Peyer's patch (tissue), 4 donors: ENCODE measurements at regions not wholly inside any gene's neighbourhood (a gene's known extent, or its start where the extent isn't known, plus 50 kb on each side); places are given as distances from the start of the nearest gene placed in this dataset.

Experiments
- DNase-seq, 3 donors: peaks; one replicate each; pipeline ENCODE4 v3.0.0-alpha.2; 2017 to 2019
- H3K27ac ChIP-seq, 4 donors: fragments of 200-600 bp; sonication (generic); one replicate each; pipeline ENCODE4 v1.5.1; 2016 to 2019
- H3K27me3 ChIP-seq, 2 donors: fragments of 200-600 bp; sonication (generic); one replicate each; pipeline ENCODE4 v1.5.1; 2019
- H3K36me3 ChIP-seq, 3 donors: fragments of 200-600 bp; sonication (generic); one replicate each; pipeline ENCODE4 v1.5.1; 2016 to 2019
- H3K4me1 ChIP-seq, 4 donors: fragments of 200-600 bp; sonication (generic); one replicate each; pipeline ENCODE4 v1.5.1; 2016 to 2019
- H3K4me3 ChIP-seq, 4 donors: fragments of 200-600 bp; sonication (generic); 1 replicate in 3 of 4; 2 replicates in 1 of 4; pipeline ENCODE4 v1.5.1; 2016 to 2019; ENCODE audit warnings: mild to moderate bottlenecking in 1 of 4
- H3K9me3 ChIP-seq, 4 donors: fragments of 200-600 bp; sonication (generic); one replicate each; pipeline ENCODE4 v1.5.1; 2016 to 2019; ENCODE audit warnings: mild to moderate bottlenecking in 1 of 4
- POLR2A ChIP-seq, 2 donors: fragments of 450-650 bp; IDR thresholded peaks; one replicate each; pipeline ENCODE4 v1.5.1; 2017; ENCODE audit warnings: antibody characterized with exemption in 2 of 2, mild to moderate bottlenecking in 2 of 2, moderate library complexity in 2 of 2
- TF ChIP-seq, protein P1 (sequence below), 6 experiments: fragments of 450-650 bp in 4 of 6; fragments of 200-600 bp in 2 of 6; sonication (generic) in 1 of 6; IDR thresholded peaks; one replicate each; pipeline ENCODE4 v1.5.1; 2017 to 2019; ENCODE audit warnings: antibody characterized with exemption in 6 of 6, mild to moderate bottlenecking in 3 of 6, moderate library complexity in 1 of 6

DNA sequence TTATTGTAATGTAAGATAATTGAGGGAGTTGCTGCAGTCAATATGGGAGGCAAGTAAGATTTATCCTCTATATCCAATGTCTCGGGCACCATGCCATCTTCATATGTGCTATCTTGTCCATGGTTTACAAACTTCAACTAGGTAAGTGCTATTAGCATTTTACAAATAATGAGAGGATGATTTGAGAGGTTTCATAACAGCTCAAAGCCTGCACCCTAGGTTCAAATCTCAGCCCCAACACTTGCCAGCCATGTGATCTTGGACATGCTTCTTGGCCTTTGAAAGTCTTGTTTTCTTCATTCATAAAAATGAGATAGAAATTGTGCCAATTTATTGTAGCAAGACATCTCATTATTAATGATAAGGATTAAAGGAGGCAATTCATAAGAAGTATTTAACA, 108.8 kb downstream of the RND3 start:
- DNase-seq: no peak
- Histone ChIP-seq H3K27ac (no peak overlapping the region), H3K4me1 (no peaks in the 10 kb centered on the region), H3K4me3 (no peak overlapping the region), H3K9me3 (no peaks in the 10 kb centered on the region), H3K36me3 (no peaks in the 10 kb centered on the region), H3K27me3 (no peaks in the 10 kb centered on the region)
- no peak for TF ChIP-seq POLR2A (IDR thresholded peaks at IDR 0.05)
- TF ChIP-seq, protein P1, sequence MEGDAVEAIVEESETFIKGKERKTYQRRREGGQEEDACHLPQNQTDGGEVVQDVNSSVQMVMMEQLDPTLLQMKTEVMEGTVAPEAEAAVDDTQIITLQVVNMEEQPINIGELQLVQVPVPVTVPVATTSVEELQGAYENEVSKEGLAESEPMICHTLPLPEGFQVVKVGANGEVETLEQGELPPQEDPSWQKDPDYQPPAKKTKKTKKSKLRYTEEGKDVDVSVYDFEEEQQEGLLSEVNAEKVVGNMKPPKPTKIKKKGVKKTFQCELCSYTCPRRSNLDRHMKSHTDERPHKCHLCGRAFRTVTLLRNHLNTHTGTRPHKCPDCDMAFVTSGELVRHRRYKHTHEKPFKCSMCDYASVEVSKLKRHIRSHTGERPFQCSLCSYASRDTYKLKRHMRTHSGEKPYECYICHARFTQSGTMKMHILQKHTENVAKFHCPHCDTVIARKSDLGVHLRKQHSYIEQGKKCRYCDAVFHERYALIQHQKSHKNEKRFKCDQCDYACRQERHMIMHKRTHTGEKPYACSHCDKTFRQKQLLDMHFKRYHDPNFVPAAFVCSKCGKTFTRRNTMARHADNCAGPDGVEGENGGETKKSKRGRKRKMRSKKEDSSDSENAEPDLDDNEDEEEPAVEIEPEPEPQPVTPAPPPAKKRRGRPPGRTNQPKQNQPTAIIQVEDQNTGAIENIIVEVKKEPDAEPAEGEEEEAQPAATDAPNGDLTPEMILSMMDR (IDR thresholded peaks at IDR 0.05): no peak

DNA sequence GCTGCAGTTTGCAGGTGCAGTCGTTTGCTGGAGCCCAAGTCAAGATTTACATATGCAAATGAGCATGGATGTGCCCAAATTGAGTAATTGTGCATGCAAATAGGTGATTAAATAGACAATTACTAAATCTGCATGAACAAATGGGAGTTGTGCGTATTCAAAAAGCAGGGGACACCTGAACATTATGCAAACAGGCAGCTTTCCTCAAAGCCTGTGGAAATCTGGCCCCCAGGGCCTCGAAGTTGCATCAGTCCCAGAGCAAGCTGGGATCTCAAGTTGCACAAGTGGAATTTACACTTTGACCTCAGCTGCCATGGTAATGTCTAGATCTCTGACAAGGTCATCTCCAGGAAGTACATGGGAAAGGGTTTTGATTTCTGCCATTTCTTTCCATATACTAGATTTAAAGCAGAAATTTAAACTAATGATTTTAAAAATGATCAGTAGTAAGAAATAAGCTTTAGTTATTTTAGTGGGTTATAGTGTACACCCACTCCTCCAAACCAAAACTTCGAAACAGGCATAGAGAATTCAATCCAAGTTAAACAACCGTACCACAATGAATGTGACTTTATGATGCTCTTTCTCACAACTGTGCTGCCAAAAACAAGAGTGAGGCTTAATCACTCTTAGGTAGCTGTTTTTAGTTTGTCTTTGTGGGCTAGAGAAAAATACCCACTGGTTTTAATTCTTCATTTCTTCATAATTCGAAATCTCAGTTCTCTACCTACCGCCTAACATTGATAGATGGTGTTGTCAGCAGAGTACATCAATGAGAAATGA, 110.7 kb downstream of the RND3 start:
- no peak for DNase-seq
- Histone ChIP-seq H3K9me3 (no peaks in the 10 kb centered on the region), H3K4me1 (no peaks in the 10 kb centered on the region), H3K27ac (no peak overlapping the region), H3K4me3 (no peak overlapping the region), H3K36me3 (no peaks in the 10 kb centered on the region), H3K27me3 (no peaks in the 10 kb centered on the region)
- TF ChIP-seq, protein P1 (IDR thresholded peaks at IDR 0.05): no peak
- no peak for TF ChIP-seq POLR2A (IDR thresholded peaks at IDR 0.05)

DNA sequence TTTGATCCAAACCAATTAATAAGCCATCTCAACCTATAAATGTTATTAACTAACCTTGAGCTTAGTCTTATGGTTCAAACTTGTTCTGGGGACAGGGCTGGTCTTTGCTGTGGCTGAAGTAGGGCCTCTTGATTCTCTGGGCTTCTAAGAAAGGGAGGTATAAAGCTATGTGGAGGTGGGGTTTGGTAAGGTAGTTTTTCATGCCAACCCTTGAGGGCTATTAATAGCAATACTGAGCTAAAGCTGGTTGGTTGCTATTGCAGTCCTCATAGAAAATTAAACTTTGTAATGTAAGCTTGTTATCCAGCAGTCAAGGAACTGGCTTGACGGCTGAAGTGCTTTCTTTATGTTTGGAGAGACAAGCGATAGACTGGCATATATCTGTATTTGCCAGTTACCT, 112.1 kb downstream of the RND3 start:
- Histone ChIP-seq H3K27me3 (no peaks in the 10 kb centered on the region), H3K36me3 (no peaks in the 10 kb centered on the region), H3K4me1 (peaks cover 0 to 5% (median 1%) of the 10 kb centered on the region in 4 donors), H3K4me3 (no peak overlapping the region), H3K27ac (no peak overlapping the region), H3K9me3 (no peaks in the 10 kb centered on the region)
- TF ChIP-seq, protein P1 (IDR thresholded peaks at IDR 0.05): no peak
- no peak for TF ChIP-seq POLR2A (IDR thresholded peaks at IDR 0.05)
- no peak for DNase-seq

DNA sequence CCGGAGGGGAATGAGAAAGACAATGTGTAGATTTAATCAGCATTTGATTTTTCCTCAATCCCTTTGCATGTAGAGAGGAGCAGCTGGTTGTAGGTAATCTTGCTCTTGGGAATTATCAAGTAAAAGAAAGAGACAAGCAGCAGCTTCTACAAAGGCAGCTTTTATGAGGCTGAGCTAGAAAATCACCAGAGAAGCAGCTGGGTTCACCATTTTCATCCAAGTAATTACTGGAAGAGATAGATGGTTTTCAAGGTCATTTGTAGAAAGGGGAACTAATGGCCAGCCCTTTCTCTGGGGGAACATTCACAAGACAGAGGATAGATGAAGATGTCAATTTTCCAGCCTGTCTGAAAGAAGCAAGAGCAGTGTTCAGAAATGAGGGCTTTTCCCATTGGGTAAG, 113.0 kb downstream of the RND3 start:
- TF ChIP-seq, protein P1 (IDR thresholded peaks at IDR 0.05): no peak
- no peak for TF ChIP-seq POLR2A (IDR thresholded peaks at IDR 0.05)

DNA sequence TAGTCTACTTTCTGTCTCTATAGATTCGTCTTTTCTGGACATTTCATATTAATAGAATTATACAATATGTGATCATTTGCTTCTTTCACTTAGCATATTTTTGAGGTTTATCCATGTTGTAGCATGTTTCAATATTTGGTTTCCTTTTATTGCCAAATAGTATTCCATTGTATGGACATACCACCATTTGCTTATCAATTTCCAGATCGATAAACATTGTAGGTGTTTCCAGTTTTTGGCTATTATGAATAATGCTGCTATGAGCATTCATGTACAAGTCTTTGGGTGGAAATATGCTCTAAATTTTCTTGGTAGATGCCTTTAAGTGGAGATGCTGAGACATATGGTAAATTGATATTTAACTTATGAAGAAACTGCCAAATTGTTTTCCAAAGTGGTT, 114.1 kb downstream of the RND3 start:
- no peak for DNase-seq
- no peaks in the 10 kb centered on the region for H3K9me3 ChIP-seq
- H3K4me1 ChIP-seq: peaks cover 0 to 5% (median 1%) of the 10 kb centered on the region in 4 donors
- no peaks in the 10 kb centered on the region for H3K27me3 ChIP-seq
- TF ChIP-seq POLR2A (IDR thresholded peaks at IDR 0.05): no peak
- TF ChIP-seq, protein P1 (IDR thresholded peaks at IDR 0.05): no peak
- H3K27ac ChIP-seq: no peak overlapping the region
- no peak overlapping the region for H3K4me3 ChIP-seq
- H3K36me3 ChIP-seq: no peaks in the 10 kb centered on the region

More for the DNA sequence above, 113.0 kb downstream of the RND3 start:
- Histone ChIP-seq H3K27ac (no peak overlapping the region), H3K9me3 (no peaks in the 10 kb centered on the region), H3K27me3 (no peaks in the 10 kb centered on the region), H3K4me1 (peaks cover 0 to 5% (median 1%) of the 10 kb centered on the region in 4 donors), H3K4me3 (no peak overlapping the region), H3K36me3 (no peaks in the 10 kb centered on the region)
- no peak for DNase-seq
